Neutrophil (primary cell): ENCODE measurements at regions not wholly inside any gene's neighbourhood (a gene's known extent, or its start where the extent isn't known, plus 50 kb on each side); places are given as distances from the start of the nearest gene placed in this dataset.

ENCODE experiments used
- H3K27ac ChIP-seq: fragments of 200-600 bp; sonication (generic); 2 replicates; pipeline ENCODE4 v1.5.1; 2016; ENCODE audit warnings: mild to moderate bottlenecking, moderate library complexity
- H3K27me3 ChIP-seq: fragments of 200-600 bp; sonication (generic); 2 replicates; pipeline ENCODE4 v1.6.0; 2016; ENCODE audit warnings: mild to moderate bottlenecking
- H3K36me3 ChIP-seq: fragments of 200-600 bp; sonication (generic); 2 replicates; pipeline ENCODE4 v1.5.1; 2017
- H3K4me1 ChIP-seq, 2 experiments: fragments of 200-600 bp in 1 of 2; sonication (generic) in 1 of 2; 1 replicate in 1 of 2; 2 replicates in 1 of 2; pipeline versions ENCODE4 v1.5.1 to v1.6.1; 2013 to 2016; ENCODE audit warnings: low read depth in 1 of 2, low read length in 1 of 2, mild to moderate bottlenecking in 1 of 2, moderate library complexity in 1 of 2; ENCODE audit not compliant: control insufficient read depth in 1 of 2, insufficient read depth in 1 of 2
- H3K4me3 ChIP-seq, 2 experiments: fragments of 200-600 bp in 1 of 2; sonication (generic) in 1 of 2; 1 replicate in 1 of 2; 2 replicates in 1 of 2; pipeline ENCODE4 v1.5.1; 2013 to 2016; ENCODE audit warnings: low read depth in 1 of 2, low read length in 1 of 2, mild to moderate bottlenecking in 1 of 2, moderate library complexity in 1 of 2
- H3K9me3 ChIP-seq: fragments of 200-600 bp; sonication (generic); 2 replicates; pipeline ENCODE4 v1.5.1; 2016
- TF ChIP-seq, protein P1 (sequence below): fragments of 200-600 bp; sonication (generic); IDR thresholded peaks from 2 replicates; pipeline ENCODE4 v1.5.1; 2016; ENCODE audit warnings: antibody characterized with exemption

DNA sequence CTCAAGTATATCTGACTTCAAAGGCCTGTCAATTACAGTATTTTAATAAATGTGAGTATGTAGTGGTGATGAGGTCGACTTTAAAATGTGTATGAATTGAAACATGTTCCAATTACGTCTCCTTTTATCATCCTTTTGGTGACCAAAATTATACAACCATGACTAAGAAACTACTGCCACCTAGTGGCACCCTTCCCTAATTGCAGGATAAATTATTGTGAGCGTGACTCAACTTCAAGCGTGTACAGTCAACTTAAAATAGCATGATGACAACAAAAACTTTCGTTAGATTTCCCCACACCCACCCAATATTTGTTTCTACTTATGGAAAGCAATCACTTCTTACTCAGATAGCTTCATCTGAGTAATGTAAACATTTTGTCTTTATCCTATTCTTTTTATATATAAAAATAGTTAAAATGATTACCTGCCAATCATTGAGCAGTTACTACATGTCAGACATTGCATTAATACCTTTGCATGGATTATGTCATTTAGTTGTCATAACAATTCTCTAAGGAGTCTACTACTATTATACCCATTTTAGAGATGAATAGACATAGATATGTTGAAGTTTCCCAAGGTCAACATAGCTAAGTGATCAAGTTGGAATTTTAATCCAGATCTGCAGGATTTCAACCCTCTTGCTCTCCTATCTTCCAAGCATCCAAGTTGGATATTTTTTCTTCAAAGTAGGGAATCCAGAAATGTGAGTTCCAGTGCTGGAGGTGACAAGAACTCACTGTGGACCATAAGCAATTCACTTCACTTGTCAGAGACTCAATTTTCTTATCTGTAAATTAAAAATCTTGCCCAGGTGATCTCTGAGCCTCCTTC is 106.0 kb downstream of the MEX3B start:
- no peaks in the 10 kb centered on the region for H3K9me3 ChIP-seq
- H3K4me3 ChIP-seq = no peak overlapping the region
- H3K27me3 ChIP-seq = no peaks in the 10 kb centered on the region
- TF ChIP-seq, protein P1, sequence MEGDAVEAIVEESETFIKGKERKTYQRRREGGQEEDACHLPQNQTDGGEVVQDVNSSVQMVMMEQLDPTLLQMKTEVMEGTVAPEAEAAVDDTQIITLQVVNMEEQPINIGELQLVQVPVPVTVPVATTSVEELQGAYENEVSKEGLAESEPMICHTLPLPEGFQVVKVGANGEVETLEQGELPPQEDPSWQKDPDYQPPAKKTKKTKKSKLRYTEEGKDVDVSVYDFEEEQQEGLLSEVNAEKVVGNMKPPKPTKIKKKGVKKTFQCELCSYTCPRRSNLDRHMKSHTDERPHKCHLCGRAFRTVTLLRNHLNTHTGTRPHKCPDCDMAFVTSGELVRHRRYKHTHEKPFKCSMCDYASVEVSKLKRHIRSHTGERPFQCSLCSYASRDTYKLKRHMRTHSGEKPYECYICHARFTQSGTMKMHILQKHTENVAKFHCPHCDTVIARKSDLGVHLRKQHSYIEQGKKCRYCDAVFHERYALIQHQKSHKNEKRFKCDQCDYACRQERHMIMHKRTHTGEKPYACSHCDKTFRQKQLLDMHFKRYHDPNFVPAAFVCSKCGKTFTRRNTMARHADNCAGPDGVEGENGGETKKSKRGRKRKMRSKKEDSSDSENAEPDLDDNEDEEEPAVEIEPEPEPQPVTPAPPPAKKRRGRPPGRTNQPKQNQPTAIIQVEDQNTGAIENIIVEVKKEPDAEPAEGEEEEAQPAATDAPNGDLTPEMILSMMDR = peak; percentile 58
- no peak overlapping the region for H3K27ac ChIP-seq
- H3K36me3 ChIP-seq = no peaks in the 10 kb centered on the region
- no peaks in the 10 kb centered on the region for H3K4me1 ChIP-seq

DNA sequence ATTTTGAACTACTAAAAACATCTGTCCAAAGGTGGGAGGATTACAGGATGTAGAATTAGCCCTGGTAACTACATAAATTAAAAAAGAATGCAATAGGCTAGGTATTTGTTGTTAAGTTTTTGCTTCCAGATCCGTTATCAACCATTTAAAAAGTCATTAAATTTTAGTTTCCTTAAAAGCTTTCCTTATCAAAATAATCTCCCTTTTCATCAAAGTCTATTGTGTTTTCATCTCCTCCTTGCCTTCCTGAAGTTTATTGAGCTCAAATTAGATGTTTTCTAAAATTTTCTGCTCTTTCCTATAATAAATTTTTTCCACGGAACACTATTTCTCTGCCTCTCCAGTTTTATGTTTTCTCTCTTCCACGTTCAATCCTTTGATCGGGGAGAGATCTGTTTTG is 108.6 kb downstream of the MEX3B start:
- no peaks in the 10 kb centered on the region for H3K27me3 ChIP-seq
- no peaks in the 10 kb centered on the region for H3K36me3 ChIP-seq
- no peaks in the 10 kb centered on the region for H3K4me1 ChIP-seq
- H3K9me3 ChIP-seq = no peaks in the 10 kb centered on the region
- H3K27ac ChIP-seq = no peak overlapping the region
- no peak overlapping the region for H3K4me3 ChIP-seq
- TF ChIP-seq, protein P1 = no peak

DNA sequence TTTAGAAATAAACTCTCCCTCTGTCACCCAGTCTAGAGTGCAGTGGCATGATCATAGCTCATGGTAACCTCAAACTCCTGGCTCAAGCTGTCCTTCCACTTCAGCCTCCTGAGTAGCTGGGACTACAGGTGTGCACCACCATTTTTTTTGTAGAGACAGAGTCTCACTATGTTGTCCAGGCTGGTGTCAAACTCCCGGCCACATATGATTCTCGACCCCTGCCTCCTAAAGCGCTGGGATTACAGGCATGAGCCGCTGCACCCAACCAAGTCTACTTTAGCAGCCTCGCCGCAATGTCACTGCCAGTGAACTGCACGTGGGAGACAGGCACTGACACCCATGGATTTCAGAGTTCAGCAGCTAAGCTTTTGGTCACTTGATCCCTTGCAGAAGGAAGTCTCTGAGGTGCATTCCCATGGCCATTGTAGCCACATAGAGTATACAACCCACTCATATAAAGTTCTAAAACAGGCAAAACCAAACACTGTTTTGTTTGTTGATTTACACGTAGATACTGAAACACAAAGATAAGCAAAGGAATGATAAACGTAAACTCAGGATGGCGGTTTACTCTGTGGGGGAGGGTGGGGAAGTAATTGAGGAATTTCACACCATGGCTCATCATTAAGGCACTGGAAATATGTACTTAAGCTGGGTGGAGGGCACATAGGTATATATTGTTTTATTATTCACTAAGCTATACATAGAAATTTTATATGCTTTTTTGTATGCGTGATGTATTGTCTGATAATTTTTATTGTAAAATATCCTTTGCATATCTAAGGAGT is 115.0 kb downstream of the MEX3B start:
- TF ChIP-seq, protein P1 = no peak
- Histone ChIP-seq H3K36me3 (no peaks in the 10 kb centered on the region), H3K27me3 (no peaks in the 10 kb centered on the region), H3K4me3 (no peak overlapping the region), H3K4me1 (no peaks in the 10 kb centered on the region), H3K9me3 (no peaks in the 10 kb centered on the region), H3K27ac (no peak overlapping the region)

DNA sequence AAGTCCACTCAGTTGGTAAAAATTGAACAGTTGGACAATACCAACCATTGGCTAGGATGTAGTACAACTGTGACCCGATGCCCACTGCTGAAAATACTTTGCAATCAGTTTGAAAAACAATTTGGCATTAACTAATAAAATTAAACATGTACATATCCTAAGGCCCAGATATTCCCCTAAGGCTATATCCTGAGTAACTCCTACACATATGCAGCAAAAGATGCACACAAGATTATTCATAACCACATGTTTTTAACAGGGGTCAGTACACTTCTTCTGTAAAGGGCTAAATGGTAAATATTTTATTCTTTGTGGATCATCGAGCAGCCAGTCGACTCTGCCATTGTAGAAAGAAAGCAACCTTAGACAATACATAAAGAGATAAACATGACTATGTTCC is 116.3 kb downstream of the MEX3B start:
- TF ChIP-seq, protein P1 = no peak
- Histone ChIP-seq H3K4me3 (no peak overlapping the region), H3K9me3 (no peaks in the 10 kb centered on the region), H3K27me3 (no peaks in the 10 kb centered on the region), H3K4me1 (no peaks in the 10 kb centered on the region), H3K36me3 (no peaks in the 10 kb centered on the region), H3K27ac (no peak overlapping the region)

DNA sequence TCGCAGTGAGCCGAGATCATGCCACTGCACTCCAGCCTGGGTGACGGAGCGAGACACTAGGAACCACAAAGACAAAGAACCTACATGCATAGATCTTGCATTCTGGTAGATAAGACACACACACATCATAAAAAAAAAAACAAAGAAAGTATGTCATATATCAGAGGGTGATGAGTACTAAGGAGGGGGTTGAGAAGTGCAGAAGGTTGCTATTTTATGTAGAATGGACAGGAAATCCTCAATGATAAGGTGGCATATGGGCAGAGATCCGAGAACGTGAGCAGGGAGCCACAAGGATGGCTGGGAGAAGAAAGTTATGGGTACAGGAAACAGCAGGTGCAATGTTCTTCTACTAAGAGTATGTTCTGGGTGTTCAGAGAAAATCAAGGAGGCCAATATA is 118.8 kb downstream of the MEX3B start:
- Histone ChIP-seq H3K4me1 (no peaks in the 10 kb centered on the region), H3K4me3 (no peak overlapping the region), H3K9me3 (no peaks in the 10 kb centered on the region), H3K27me3 (no peaks in the 10 kb centered on the region), H3K27ac (no peak overlapping the region), H3K36me3 (no peaks in the 10 kb centered on the region)
- TF ChIP-seq, protein P1 = no peak
